ENCODE measurements at regions not wholly inside any gene's neighbourhood (a gene's known extent, or its start where the extent isn't known, plus 50 kb on each side); places are given as distances from the start of the nearest gene placed in this dataset.

- no peak for DNase-seq (ENCODE audit: extremely low spot score, unreplicated experiment)
- Mint-ChIP-seq H3K27me3 (ENCODE audit: unreplicated experiment) (no peaks in the 10 kb centered on the region), H3K27ac (ENCODE audit: unreplicated experiment) (no peak overlapping the region), H3K36me3 (ENCODE audit: unreplicated experiment) (peaks cover 3% of the 10 kb centered on the region), H3K4me1 (ENCODE audit: unreplicated experiment) (peaks cover 7% of the 10 kb centered on the region), H3K9me3 (ENCODE audit: unreplicated experiment) (peaks cover 11% of the 10 kb centered on the region), H3K4me3 (ENCODE audit: unreplicated experiment) (no peak overlapping the region)
- TF ChIP-seq CTCF (IDR thresholded peaks at IDR 0.05), result no peak
Measured at GRCh38 chr3:104646196-104646595, 720.5 kb upstream of the ALCAM start.

GRCh38 chr3:104648823-104649222 is 717.9 kb upstream of the ALCAM start:
- peaks cover 21% of the 10 kb centered on the region for H3K9me3 Mint-ChIP-seq (ENCODE audit: unreplicated experiment)
- no peaks in the 10 kb centered on the region for H3K27me3 Mint-ChIP-seq (ENCODE audit: unreplicated experiment)
- no peaks in the 10 kb centered on the region for H3K4me1 Mint-ChIP-seq (ENCODE audit: unreplicated experiment)
- no peak for DNase-seq (ENCODE audit: extremely low spot score, unreplicated experiment)
- no peak overlapping the region for H3K27ac Mint-ChIP-seq (ENCODE audit: unreplicated experiment)
- peaks cover 3% of the 10 kb centered on the region for H3K36me3 Mint-ChIP-seq (ENCODE audit: unreplicated experiment)
- no peak overlapping the region for H3K4me3 Mint-ChIP-seq (ENCODE audit: unreplicated experiment)
- no peak for TF ChIP-seq CTCF (IDR thresholded peaks at IDR 0.05)

GRCh38 chr3:104669083-104669482 is 697.6 kb upstream of the ALCAM start:
- DNase-seq (ENCODE audit: extremely low spot score, unreplicated experiment), result no peak
- peaks cover 2% of the 10 kb centered on the region for H3K4me1 Mint-ChIP-seq (ENCODE audit: unreplicated experiment)
- TF ChIP-seq CTCF (IDR thresholded peaks at IDR 0.05), result no peak
- no peaks in the 10 kb centered on the region for H3K27me3 Mint-ChIP-seq (ENCODE audit: unreplicated experiment)
- no peaks in the 10 kb centered on the region for H3K36me3 Mint-ChIP-seq (ENCODE audit: unreplicated experiment)
- no peaks in the 10 kb centered on the region for H3K9me3 Mint-ChIP-seq (ENCODE audit: unreplicated experiment)
- no peak overlapping the region for H3K27ac Mint-ChIP-seq (ENCODE audit: unreplicated experiment)
- H3K4me3 Mint-ChIP-seq (ENCODE audit: unreplicated experiment), result no peak overlapping the region

- no peak for TF ChIP-seq CTCF (IDR thresholded peaks at IDR 0.05)
- peaks cover 12% of the 10 kb centered on the region for H3K9me3 Mint-ChIP-seq (ENCODE audit: unreplicated experiment)
- H3K36me3 Mint-ChIP-seq (ENCODE audit: unreplicated experiment), result peaks cover 5% of the 10 kb centered on the region
- peaks cover 6% of the 10 kb centered on the region for H3K4me1 Mint-ChIP-seq (ENCODE audit: unreplicated experiment)
- no peak overlapping the region for H3K4me3 Mint-ChIP-seq (ENCODE audit: unreplicated experiment)
- DNase-seq (ENCODE audit: extremely low spot score, unreplicated experiment), result no peak
- no peak overlapping the region for H3K27ac Mint-ChIP-seq (ENCODE audit: unreplicated experiment)
- H3K27me3 Mint-ChIP-seq (ENCODE audit: unreplicated experiment), result no peaks in the 10 kb centered on the region
Measured at GRCh38 chr3:104672331-104672730, 694.4 kb upstream of the ALCAM start.

- Mint-ChIP-seq H3K9me3 (ENCODE audit: unreplicated experiment) (peaks cover 12% of the 10 kb centered on the region), H3K4me1 (ENCODE audit: unreplicated experiment) (peaks cover 6% of the 10 kb centered on the region), H3K36me3 (ENCODE audit: unreplicated experiment) (peaks cover 7% of the 10 kb centered on the region), H3K27me3 (ENCODE audit: unreplicated experiment) (no peaks in the 10 kb centered on the region), H3K27ac (ENCODE audit: unreplicated experiment) (no peak overlapping the region), H3K4me3 (ENCODE audit: unreplicated experiment) (no peak overlapping the region)
- no peak for TF ChIP-seq CTCF (IDR thresholded peaks at IDR 0.05)
- no peak for DNase-seq (ENCODE audit: extremely low spot score, unreplicated experiment)
Measured at GRCh38 chr3:104673981-104674380, 692.7 kb upstream of the ALCAM start.
